ENCODE measurements at regions not wholly inside any gene's neighbourhood (a gene's known extent, or its start where the extent isn't known, plus 50 kb on each side); places are given as distances from the start of the nearest gene placed in this dataset.

- H3K36me3 ChIP-seq (ENCODE audit: control insufficient read depth, insufficient read depth, low read length), result no peaks in the 10 kb centered on the region
- H3K4me1 ChIP-seq (ENCODE audit: control insufficient read depth, insufficient read depth, low read length, poor library complexity, severe bottlenecking), result no peaks in the 10 kb centered on the region
- no peak overlapping the region for H3K27ac ChIP-seq (ENCODE audit: low read depth, low read length, severe bottlenecking)
- no peaks in the 10 kb centered on the region for H3K9me3 ChIP-seq (ENCODE audit: control insufficient read depth, low read length)
- no peak overlapping the region for H3K4me3 ChIP-seq (ENCODE audit: extremely low read depth, insufficient read depth, low read length, poor library complexity, severe bottlenecking)
Measured at GRCh38 chrX:98654565-98654964, 1755.5 kb downstream of the PCDH19 start.

Data from mesodermal cell (in vitro differentiated cells).